Thyroid gland (tissue), 4 donors: ENCODE measurements at regions not wholly inside any gene's neighbourhood (a gene's known extent, or its start where the extent isn't known, plus 50 kb on each side); places are given as distances from the start of the nearest gene placed in this dataset.

ENCODE experiments used
- DNase-seq, 2 donors: peaks; one replicate each; pipeline ENCODE4 v3.0.0-alpha.2; 2019
- H3K27ac ChIP-seq, 3 donors: fragments of 200-600 bp; sonication (generic); 1 replicate in 2 of 3; 2 replicates in 1 of 3; pipeline ENCODE4 v1.5.1; 2016 to 2019; ENCODE audit warnings: mild to moderate bottlenecking in 1 of 3, moderate library complexity in 1 of 3
- H3K27me3 ChIP-seq: fragments of 200-600 bp; sonication (generic); one replicate; pipeline ENCODE4 v1.5.1; 2019
- H3K36me3 ChIP-seq, 2 donors: fragments of 200-600 bp; sonication (generic); one replicate each; pipeline ENCODE4 v1.5.1; 2016 to 2019
- H3K4me1 ChIP-seq, 2 donors: fragments of 200-600 bp; sonication (generic); one replicate each; pipeline ENCODE4 v1.5.1; 2017 to 2019
- H3K4me3 ChIP-seq, 3 donors: fragments of 200-600 bp; sonication (generic); replicated peaks in 1 of 3; 1 replicate in 2 of 3; 2 replicates in 1 of 3; pipeline ENCODE4 v1.5.1; 2016; ENCODE audit warnings: mild to moderate bottlenecking in 1 of 3
- H3K9me3 ChIP-seq: fragments of 200-600 bp; sonication (generic); one replicate; pipeline ENCODE4 v1.5.1; 2017
- POLR2A ChIP-seq, 2 donors: fragments of 450-650 bp; IDR thresholded peaks; one replicate each; pipeline ENCODE4 v1.6.1; 2017; ENCODE audit warnings: antibody characterized with exemption in 2 of 2, mild to moderate bottlenecking in 2 of 2, moderate library complexity in 1 of 2
- WGBS, 2 donors: methylation state at CpG; one replicate each; pipeline ENCODE4 v1.1.5; 2017; 5-methylcytosine and 5-hydroxymethylcytosine counted together
- intact Hi-C: fragments of 100-400 bp; cut with DNase I; formaldehyde crosslinking; loops from one replicate; pipeline ENCODE4 v1.15.1; 2023
- TF ChIP-seq, protein P1 (sequence below), 6 experiments: fragments of 200-600 bp in 3 of 6; fragments of 450-650 bp in 3 of 6; sonication (generic) in 3 of 6; IDR thresholded peaks; one replicate each; pipeline ENCODE4 v1.5.1; 2016 to 2019; ENCODE audit warnings: antibody characterized with exemption in 6 of 6, mild to moderate bottlenecking in 2 of 6, inconsistent platforms in 1 of 6, moderate library complexity in 1 of 6

DNA sequence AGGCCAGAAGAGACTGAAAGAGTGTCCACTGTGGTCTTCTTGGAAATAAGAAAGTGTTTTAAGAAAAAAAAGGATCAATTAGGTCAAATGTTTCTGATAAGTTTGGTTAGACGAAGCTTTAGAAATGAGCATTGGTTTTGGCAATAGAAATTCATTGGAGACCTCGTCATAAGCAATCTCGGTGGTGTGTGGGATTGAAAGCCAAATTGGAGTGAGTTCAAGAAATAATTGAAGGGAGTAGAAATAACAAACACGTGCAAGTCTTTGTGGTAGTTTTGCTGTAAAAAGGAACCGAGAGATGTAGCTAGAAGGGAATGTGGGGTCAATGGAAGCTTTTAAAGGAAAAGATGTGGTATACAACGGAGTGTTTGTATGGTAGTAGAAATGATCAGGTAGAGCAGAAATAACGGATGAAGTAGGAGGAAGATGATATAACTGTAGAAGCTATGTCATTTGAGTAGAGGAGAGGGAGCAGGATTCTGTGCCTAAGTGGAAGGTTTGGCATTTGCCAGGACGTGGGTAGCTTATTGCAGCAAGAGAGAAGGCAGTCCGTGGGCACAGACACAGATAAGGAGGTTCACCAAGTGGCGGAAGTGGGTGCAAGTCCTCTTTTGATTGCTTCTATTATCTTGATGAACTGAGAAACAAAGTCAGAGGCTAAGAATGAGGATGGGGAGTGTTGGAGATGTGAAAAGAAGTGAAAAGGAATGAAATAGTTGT is 146.2 kb downstream of the DACT1 start:
- intact Hi-C loops, result no loop called here

DNA sequence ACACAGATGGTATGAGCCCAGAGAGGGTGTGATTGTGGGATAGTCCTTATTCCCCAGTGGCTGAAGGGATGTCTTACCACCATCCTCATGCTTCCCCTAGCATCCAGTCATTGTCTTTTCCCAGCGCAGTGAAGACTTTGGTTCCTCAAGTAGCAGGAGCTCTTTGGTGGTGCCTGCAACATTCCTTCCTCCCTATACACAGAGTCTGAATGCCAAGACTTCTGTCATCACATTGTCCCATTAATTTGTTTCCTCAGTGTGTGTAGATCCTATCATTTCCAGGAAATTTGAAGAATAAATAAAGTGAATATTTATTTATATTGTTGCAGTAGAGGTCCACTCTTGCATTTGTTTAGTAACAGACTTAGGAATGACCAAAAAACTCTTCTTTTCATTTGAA is 147.2 kb downstream of the DACT1 start:
- H3K4me1 ChIP-seq, result peaks cover 0 to 8% of the 10 kb centered on the region in 2 donors
- H3K27ac ChIP-seq, result no peak overlapping the region
- H3K36me3 ChIP-seq, result no peaks in the 10 kb centered on the region
- H3K9me3 ChIP-seq, result no peaks in the 10 kb centered on the region
- no peak for DNase-seq
- H3K4me3 ChIP-seq, result no peak overlapping the region
- intact Hi-C loops, result no loop called here
- no peak for TF ChIP-seq POLR2A (IDR thresholded peaks at IDR 0.05)
- TF ChIP-seq, protein P1, sequence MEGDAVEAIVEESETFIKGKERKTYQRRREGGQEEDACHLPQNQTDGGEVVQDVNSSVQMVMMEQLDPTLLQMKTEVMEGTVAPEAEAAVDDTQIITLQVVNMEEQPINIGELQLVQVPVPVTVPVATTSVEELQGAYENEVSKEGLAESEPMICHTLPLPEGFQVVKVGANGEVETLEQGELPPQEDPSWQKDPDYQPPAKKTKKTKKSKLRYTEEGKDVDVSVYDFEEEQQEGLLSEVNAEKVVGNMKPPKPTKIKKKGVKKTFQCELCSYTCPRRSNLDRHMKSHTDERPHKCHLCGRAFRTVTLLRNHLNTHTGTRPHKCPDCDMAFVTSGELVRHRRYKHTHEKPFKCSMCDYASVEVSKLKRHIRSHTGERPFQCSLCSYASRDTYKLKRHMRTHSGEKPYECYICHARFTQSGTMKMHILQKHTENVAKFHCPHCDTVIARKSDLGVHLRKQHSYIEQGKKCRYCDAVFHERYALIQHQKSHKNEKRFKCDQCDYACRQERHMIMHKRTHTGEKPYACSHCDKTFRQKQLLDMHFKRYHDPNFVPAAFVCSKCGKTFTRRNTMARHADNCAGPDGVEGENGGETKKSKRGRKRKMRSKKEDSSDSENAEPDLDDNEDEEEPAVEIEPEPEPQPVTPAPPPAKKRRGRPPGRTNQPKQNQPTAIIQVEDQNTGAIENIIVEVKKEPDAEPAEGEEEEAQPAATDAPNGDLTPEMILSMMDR (IDR thresholded peaks at IDR 0.05), result no peak
- WGBS, 2 donors, result 65 to 76% methylated on average over 1 of the region's 1 CpG
- no peaks in the 10 kb centered on the region for H3K27me3 ChIP-seq

More for the DNA sequence above, 146.2 kb downstream of the DACT1 start:
- no peak for DNase-seq
- Histone ChIP-seq H3K9me3 (no peaks in the 10 kb centered on the region), H3K4me3 (no peak overlapping the region), H3K27ac (no peak overlapping the region), H3K4me1 (peaks cover 0 to 7% of the 10 kb centered on the region in 2 donors), H3K27me3 (no peaks in the 10 kb centered on the region), H3K36me3 (no peaks in the 10 kb centered on the region)
- 44 to 47% methylated on average over 10 of the region's 10 CpGs for WGBS, 2 donors
- no peak for TF ChIP-seq POLR2A (IDR thresholded peaks at IDR 0.05)
- TF ChIP-seq, protein P1 (IDR thresholded peaks at IDR 0.05), result no peak

DNA sequence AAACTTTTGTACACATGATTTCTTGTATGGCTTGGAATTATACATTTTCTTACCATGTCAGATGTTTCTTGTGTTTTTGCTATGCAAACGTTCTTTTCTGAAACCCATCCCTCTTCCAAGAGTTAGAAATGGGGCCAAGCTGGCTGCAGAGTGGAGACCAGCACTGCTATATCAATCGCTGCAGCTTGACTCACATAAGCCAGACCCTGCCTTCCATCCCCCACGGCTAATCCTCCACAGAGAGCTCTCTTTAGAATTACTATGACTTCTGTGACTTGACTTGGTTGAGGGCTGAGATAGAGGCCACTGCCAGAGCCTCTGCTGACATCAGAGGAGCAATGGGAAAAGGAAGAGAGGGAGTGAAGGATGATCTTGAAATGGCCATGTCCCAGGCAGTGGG is 147.9 kb downstream of the DACT1 start:
- intact Hi-C loops, result no loop called here
- Histone ChIP-seq H3K27me3 (no peaks in the 10 kb centered on the region), H3K9me3 (no peaks in the 10 kb centered on the region), H3K36me3 (no peaks in the 10 kb centered on the region), H3K27ac (no peak overlapping the region), H3K4me3 (no peak overlapping the region), H3K4me1 (peaks cover 0 to 8% of the 10 kb centered on the region in 2 donors)
- TF ChIP-seq POLR2A (IDR thresholded peaks at IDR 0.05), result no peak
- TF ChIP-seq, protein P1 (IDR thresholded peaks at IDR 0.05), result no peak
- WGBS, 2 donors, result 55 to 80% methylated on average over 3 of the region's 3 CpGs
- DNase-seq, result no peak

DNA sequence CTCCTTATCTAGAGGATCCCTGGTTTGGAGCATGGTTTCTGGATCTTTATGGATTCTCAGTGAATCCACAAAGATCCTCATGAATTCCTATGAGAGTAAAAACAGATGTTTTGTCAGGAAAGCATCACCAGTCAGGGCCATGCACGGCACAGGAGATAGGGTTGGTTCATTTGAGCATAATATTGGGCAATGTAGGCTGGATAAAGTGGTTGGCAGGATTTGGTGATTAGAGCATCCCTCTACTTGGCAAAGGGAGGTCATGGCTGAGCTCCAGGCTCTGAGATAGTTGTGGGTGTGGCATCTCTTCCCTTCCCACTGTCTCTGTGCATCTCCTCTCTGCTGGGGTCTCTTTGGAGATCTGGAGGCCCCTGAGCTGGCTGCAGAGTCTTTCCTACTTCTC is 149.8 kb downstream of the DACT1 start:
- Histone ChIP-seq H3K36me3 (no peaks in the 10 kb centered on the region), H3K4me1 (peaks cover 0 to 8% of the 10 kb centered on the region in 2 donors), H3K4me3 (no peak overlapping the region), H3K27ac (no peak overlapping the region), H3K9me3 (no peaks in the 10 kb centered on the region), H3K27me3 (no peaks in the 10 kb centered on the region)
- WGBS, 2 donors, result 83 to 89% methylated on average over 1 of the region's 1 CpG
- intact Hi-C loops, result no loop called here
- TF ChIP-seq POLR2A (IDR thresholded peaks at IDR 0.05), result no peak
- TF ChIP-seq, protein P1 (IDR thresholded peaks at IDR 0.05), result no peak
- DNase-seq, result no peak

DNA sequence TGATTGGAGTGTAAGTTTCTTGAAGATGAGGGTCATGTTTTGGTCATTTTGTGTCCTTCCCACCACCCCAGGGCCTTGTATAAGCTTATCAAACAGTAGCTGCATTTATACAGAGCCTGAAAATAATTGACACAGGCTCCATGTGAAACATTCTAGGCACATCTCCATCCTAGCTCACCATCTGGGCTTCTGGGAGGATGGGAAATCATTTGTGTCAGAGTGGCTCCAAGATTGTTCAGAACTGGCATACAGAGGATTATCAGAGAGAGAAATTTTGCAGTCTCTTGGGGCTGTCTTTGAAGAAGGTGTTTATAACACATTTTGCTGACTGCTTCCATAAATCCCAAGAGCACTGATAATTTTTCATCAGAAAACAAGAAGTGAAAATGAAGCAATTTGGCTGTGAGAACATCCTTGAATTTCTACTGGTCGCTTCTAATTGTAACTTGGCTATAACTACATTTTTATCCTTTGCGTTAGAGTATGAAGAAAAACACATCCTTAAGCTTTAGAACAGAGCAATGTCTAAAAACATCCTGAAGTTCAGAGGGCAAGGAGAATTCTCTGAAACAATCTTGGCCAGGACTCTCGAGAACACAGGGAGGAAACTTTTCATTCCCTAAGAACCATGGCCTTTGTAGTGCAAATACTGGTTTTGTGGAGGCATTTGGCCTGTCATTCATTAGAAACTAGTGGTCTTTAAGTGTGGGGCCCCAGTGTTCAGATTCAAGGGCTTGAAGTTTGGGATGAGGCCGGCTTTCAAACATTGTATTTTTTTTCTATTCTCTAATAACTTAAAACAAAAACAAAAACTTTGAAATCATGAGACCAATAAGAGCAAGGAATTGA is 151.1 kb downstream of the DACT1 start:
- intact Hi-C loops, result no loop called here
- 72 to 78% methylated on average over 4 of the region's 4 CpGs for WGBS, 2 donors
- no peak for DNase-seq
- Histone ChIP-seq H3K4me1 (peaks cover 0 to 7% of the 10 kb centered on the region in 2 donors), H3K9me3 (no peaks in the 10 kb centered on the region), H3K4me3 (no peak overlapping the region), H3K36me3 (no peaks in the 10 kb centered on the region), H3K27ac (no peak overlapping the region), H3K27me3 (no peaks in the 10 kb centered on the region)
- TF ChIP-seq, protein P1 (IDR thresholded peaks at IDR 0.05), result no peak
- no peak for TF ChIP-seq POLR2A (IDR thresholded peaks at IDR 0.05)
